HG03064 (cell line): ENCODE measurements at regions not wholly inside any gene's neighbourhood (a gene's known extent, or its start where the extent isn't known, plus 50 kb on each side); places are given as distances from the start of the nearest gene placed in this dataset.

ENCODE experiments used
- ATAC-seq: cut with Tn5 transposase; IDR thresholded peaks from one replicate; pipeline ENCODE4 v1.9.1; 2021; ENCODE audit warnings: low read depth; ENCODE audit not compliant: unreplicated experiment

DNA sequence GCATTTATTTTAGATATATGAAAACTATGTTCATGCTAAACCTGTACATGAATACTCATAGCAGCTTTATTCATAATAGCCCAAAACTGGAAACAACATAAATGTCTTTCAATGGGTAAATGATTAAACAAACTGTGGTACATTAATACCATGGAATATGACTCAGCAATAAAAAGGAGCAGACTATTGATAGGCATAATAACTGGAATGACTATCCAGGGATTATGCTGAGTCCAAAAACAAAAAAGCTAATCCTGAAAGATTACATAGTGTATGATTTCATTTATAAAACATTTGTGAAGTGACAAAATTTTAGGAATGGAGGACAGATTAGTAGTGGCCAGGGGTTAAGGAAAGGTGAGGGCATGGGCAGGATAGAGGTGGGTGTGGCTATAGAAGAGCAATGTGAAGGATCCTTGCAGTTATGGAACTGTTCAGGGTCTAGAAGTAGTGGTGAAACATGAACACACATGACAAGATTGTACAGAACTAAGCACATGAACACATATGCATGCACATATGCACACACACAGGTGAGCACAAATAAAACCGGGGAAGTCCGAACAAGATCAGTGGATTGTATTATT, 61.1 kb upstream of the CDKN3 start:
- ATAC-seq = no peak

- no peak for ATAC-seq
Observed at GRCh38 chr14:54337314-54337713, 59.5 kb upstream of the CDKN3 start.

- ATAC-seq = no peak
Observed at GRCh38 chr14:54338696-54339317, 58.0 kb upstream of the CDKN3 start.

DNA sequence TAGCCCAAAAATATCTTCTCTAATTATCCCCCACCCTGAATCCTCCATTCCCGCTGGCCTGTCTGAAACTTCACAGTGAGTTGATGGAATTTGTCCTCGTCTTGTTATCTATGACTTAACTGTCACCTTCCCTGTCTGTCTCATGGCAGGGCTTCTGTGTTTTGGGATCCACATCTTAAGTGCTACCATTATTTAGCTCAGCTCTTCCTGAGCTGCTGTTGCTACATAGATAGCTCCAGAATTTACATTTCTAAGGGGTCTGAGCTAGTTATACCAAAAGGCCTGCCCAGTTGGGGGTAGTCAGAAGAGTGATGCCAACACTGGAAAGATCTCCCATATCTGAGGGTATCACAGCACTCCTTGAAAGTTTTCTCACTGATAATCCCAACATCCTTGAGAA, 57.0 kb upstream of the CDKN3 start:
- ATAC-seq = no peak

- no peak for ATAC-seq
Observed at GRCh38 chr14:54342806-54343205, 54.0 kb upstream of the CDKN3 start.

DNA sequence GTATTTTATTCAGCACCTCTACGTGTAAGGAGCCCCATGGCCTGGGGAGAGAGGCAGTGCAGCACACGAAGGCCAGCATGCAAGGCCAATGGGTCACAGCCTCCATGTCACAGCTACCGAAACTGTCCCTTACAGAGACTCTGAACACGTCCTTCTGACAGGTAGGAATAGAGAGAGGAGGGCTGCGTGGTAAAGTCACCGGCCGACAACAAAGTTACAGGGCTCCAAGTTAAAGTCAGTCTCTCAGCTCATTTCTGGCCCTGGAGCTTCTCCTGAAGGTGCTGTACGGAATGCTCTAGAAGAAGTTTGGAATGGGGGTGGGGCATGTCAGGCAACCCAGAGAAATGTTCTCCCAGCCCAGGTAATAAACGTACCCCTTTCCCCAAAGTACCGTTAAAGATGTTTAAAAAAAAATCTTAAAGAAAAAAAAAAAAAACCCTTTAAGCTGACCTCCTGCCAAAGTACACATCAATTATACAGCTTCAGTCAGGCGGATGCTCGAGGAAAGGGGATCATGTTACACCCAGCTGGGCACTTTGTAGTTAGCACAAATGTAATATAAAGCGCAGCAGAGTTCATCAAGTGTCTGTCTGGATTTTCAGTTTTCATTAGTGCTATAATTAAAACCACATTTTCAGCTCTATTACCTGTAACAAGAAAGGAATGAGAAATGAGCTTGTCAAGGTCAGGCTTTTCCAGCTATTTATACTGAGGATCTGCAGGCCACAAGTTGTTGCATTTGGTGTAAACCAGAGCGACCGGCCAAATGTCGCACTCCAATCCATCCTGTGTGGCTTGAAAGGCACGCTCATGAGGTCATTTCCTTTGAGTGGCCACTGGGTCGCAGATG, 53.3 kb upstream of the CDKN3 start:
- no peak for ATAC-seq

- ATAC-seq = no peak
Observed at GRCh38 chr14:54344445-54344844, 52.4 kb upstream of the CDKN3 start.

DNA sequence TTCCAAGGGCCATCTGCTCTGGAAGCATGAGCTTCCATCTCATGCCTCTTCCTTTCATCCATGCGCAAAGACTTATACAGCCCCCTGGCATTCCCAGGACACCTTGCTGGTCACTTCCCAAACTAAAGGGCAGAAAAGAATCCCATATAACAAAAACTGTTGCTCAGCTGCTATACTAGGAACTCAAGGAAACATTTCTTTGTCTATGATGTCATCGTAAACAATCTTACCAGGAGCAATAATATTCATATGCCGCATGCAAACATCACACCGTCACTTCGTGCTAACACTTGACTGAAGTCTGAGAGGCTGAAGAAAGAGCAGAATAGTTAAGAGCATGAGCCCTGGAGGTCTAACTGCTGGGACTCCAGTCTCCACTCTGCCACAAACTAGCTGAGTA, 50.5 kb upstream of the CDKN3 start:
- no peak for ATAC-seq
